HEK293 (cell line): ENCODE measurements at regions not wholly inside any gene's neighbourhood (a gene's known extent, or its start where the extent isn't known, plus 50 kb on each side); places are given as distances from the start of the nearest gene placed in this dataset.

Experiments
- CTCF ChIP-seq: fragments of 450-650 bp; formaldehyde crosslinking; IDR thresholded peaks from 2 replicates; pipeline ENCODE4 v1.5.1; 2016; ENCODE audit warnings: missing biosample characterization, missing genetic modification characterization
- INSM2 ChIP-seq: fragments of 450-650 bp; formaldehyde crosslinking; IDR thresholded peaks from 2 replicates; pipeline ENCODE4 v1.5.1; 2016; ENCODE audit warnings: missing biosample characterization, missing genetic modification characterization
- REPIN1 ChIP-seq: fragments of 450-650 bp; formaldehyde crosslinking; IDR thresholded peaks from 2 replicates; pipeline ENCODE4 v1.5.1; 2017; ENCODE audit warnings: missing biosample characterization, missing genetic modification characterization, low read depth
- YY1 ChIP-seq: fragments of 450-650 bp; formaldehyde crosslinking; IDR thresholded peaks from 2 replicates; pipeline ENCODE4 v1.5.1; 2018; ENCODE audit warnings: missing biosample characterization, missing genetic modification characterization
- ZBTB21 ChIP-seq: fragments of 450-650 bp; formaldehyde crosslinking; IDR thresholded peaks from 2 replicates; pipeline ENCODE4 v1.5.1; 2017; ENCODE audit warnings: missing biosample characterization, missing genetic modification characterization
- ZNF362 ChIP-seq: fragments of 450-650 bp; formaldehyde crosslinking; IDR thresholded peaks from 2 replicates; pipeline ENCODE4 v1.5.1; 2016; ENCODE audit warnings: missing biosample characterization, missing genetic modification characterization
- ZNF501 ChIP-seq: fragments of 450-650 bp; formaldehyde crosslinking; IDR thresholded peaks from 2 replicates; pipeline ENCODE4 v1.5.1; 2016; ENCODE audit warnings: missing biosample characterization, missing genetic modification characterization
- ZNF544 ChIP-seq: fragments of 450-650 bp; formaldehyde crosslinking; IDR thresholded peaks from 2 replicates; pipeline ENCODE4 v1.5.0; 2017; ENCODE audit warnings: missing biosample characterization, missing genetic modification characterization
- ZNF580 ChIP-seq: fragments of 450-650 bp; formaldehyde crosslinking; IDR thresholded peaks from 2 replicates; pipeline ENCODE4 v1.5.1; 2016; ENCODE audit warnings: missing biosample characterization, missing genetic modification characterization
- ZNF639 ChIP-seq: fragments of 450-650 bp; formaldehyde crosslinking; IDR thresholded peaks from 2 replicates; pipeline ENCODE4 v1.5.1; 2016; ENCODE audit warnings: missing biosample characterization, missing genetic modification characterization
- ZSCAN5A ChIP-seq: fragments of 450-650 bp; formaldehyde crosslinking; IDR thresholded peaks from 2 replicates; pipeline ENCODE4 v1.5.1; 2016; ENCODE audit warnings: missing biosample characterization, missing genetic modification characterization

- TF ChIP-seq ZNF580 (tag by site-specific recombination) (no peak), INSM2 (no peak), ZNF501 (tag by site-specific recombination) (no peak), REPIN1 (no peak), YY1 (tag by site-specific recombination) (no peak), ZNF362 (no peak), ZSCAN5A (tag by site-specific recombination) (no peak), CTCF (tag by site-specific recombination) (no peak), ZNF639 (tag by site-specific recombination) (no peak), ZBTB21 (tag by site-specific recombination) (no peak), ZNF544 (tag by site-specific recombination) (no peak)
Measured at GRCh38 chr5:35284364-35284763, 54.1 kb upstream of the PRLR start.
